K562 (cell line): ENCODE measurements at regions not wholly inside any gene's neighbourhood (a gene's known extent, or its start where the extent isn't known, plus 50 kb on each side); places are given as distances from the start of the nearest gene placed in this dataset.

Experiments
- ARID4B ChIP-seq: sonication (generic); formaldehyde crosslinking; IDR thresholded peaks from 2 replicates; pipeline ENCODE4 v1.8.0; 2022; ENCODE audit warnings: mild to moderate bottlenecking, missing genetic modification reagents
- BRF2 ChIP-seq: IDR thresholded peaks from 3 replicates; pipeline ENCODE4 v1.6.1; 2011; ENCODE audit warnings: borderline replicate concordance, mild to moderate bottlenecking; ENCODE audit not compliant: insufficient read length, insufficient read depth
- EZH2 ChIP-seq: IDR thresholded peaks from 2 replicates; pipeline ENCODE4 v1.6.1; 2012; ENCODE audit warnings: low read depth, mild to moderate bottlenecking, inconsistent platforms, low read length, borderline replicate concordance
- JUND ChIP-seq, 2 experiments: IDR thresholded peaks; 2 replicates in 1 of 2; 3 replicates in 1 of 2; pipeline ENCODE4 v1.6.1; 2011; ENCODE audit warnings: borderline replicate concordance in 2 of 2, low read depth in 2 of 2, low read length in 2 of 2, improper control_type of control experiment in 1 of 2, missing biosample characterization in 1 of 2, missing genetic modification characterization in 1 of 2, missing genetic modification reagents in 1 of 2
- MAFK ChIP-seq: IDR thresholded peaks from 2 replicates; pipeline ENCODE4 v1.6.1; 2011; ENCODE audit warnings: low read length, improper control_type of control experiment
- NR2C2 ChIP-seq, 2 experiments: fragments of 200-800 bp in 1 of 2; sonication (Bioruptor generic) in 1 of 2; sonication (generic) in 1 of 2; formaldehyde crosslinking in 1 of 2; IDR thresholded peaks; 2 replicates each; pipeline versions ENCODE4 v1.6.1 to v1.8.0; 2016 to 2022; ENCODE audit warnings: mild to moderate bottlenecking in 1 of 2, missing compliant biosample characterization in 1 of 2, missing genetic modification characterization in 1 of 2, missing genetic modification reagents in 1 of 2
- POU5F1 ChIP-seq: fragments of 150-350 bp; IDR thresholded peaks from 2 replicates; pipeline ENCODE4 v1.6.1; 2014; ENCODE audit warnings: borderline replicate concordance, low read length, low read depth, mild to moderate bottlenecking; ENCODE audit not compliant: partially characterized antibody
- RAD21 ChIP-seq, 2 experiments: fragments of 250-450 bp in 1 of 2; fragments of 450-650 bp in 1 of 2; sonication (Bioruptor Pico) in 1 of 2; formaldehyde crosslinking in 1 of 2; IDR thresholded peaks in 1 of 2; conservative IDR thresholded peaks in 1 of 2; 2 replicates each; pipeline versions ENCODE4 v1.4.0 to v1.8.0; 2020 to 2022; ENCODE audit warnings: mild to moderate bottlenecking in 2 of 2, moderate library complexity in 1 of 2
- TCF7L2 ChIP-seq: fragments of 150-350 bp; IDR thresholded peaks from 2 replicates; pipeline ENCODE4 v1.6.1; 2016; ENCODE audit warnings: low read depth, mild to moderate bottlenecking, low read length, moderate library complexity
- UBTF ChIP-seq, 2 experiments: IDR thresholded peaks; 2 replicates each; pipeline ENCODE4 v1.6.1; 2012; ENCODE audit warnings: improper control_type of control experiment in 2 of 2, low read depth in 2 of 2, low read length in 2 of 2, borderline replicate concordance in 1 of 2
- ZBTB1 ChIP-seq: sonication (generic); formaldehyde crosslinking; IDR thresholded peaks from 2 replicates; pipeline ENCODE4 v1.8.1; 2023; ENCODE audit warnings: missing genetic modification reagents, low read depth, mild to moderate bottlenecking, borderline replicate concordance
- ZBTB8A ChIP-seq: fragments of 450-650 bp; IDR thresholded peaks from 2 replicates; pipeline ENCODE4 v1.6.1; 2018; ENCODE audit warnings: mild to moderate bottlenecking, moderate library complexity; ENCODE audit not compliant: partially characterized antibody
- ZNF644 ChIP-seq: fragments of 200-800 bp; sonication (Bioruptor generic); IDR thresholded peaks from 2 replicates; pipeline ENCODE4 v1.6.1; 2016; ENCODE audit warnings: low read depth, missing genetic modification characterization, missing compliant biosample characterization
- ZNF76 ChIP-seq: fragments of 250-450 bp; sonication (Bioruptor Pico); IDR thresholded peaks from 2 replicates; pipeline ENCODE4 v1.4.0; 2020; ENCODE audit warnings: mild to moderate bottlenecking, moderate library complexity, borderline replicate concordance

- TF ChIP-seq ZNF644 (no peak), MAFK (no peak), EZH2 (no peak), POU5F1 (no peak), TCF7L2 (no peak), ZBTB1 (no peak), UBTF (IDR thresholded peaks at IDR 0.05; ENCODE audit: borderline replicate concordance in 1 of 2, low read depth in 2 of 2, low read length in 2 of 2) (no peak), ZNF76 (CRISPR knock-in tag) (no peak), BRF2 (no peak), JUND (IDR thresholded peaks at IDR 0.05; ENCODE audit: borderline replicate concordance, low read depth, low read length) (no peak), JUND (tag; IDR thresholded peaks at IDR 0.05; ENCODE audit: borderline replicate concordance, low read depth, low read length) (no peak), NR2C2 (CRISPR knock-in tag; IDR thresholded peaks at IDR 0.05) (no peak), NR2C2 (tag; IDR thresholded peaks at IDR 0.05) (no peak), ZBTB8A (no peak), ARID4B (CRISPR knock-in tag) (no peak), RAD21 (CRISPR knock-in tag; conservative IDR thresholded peaks at IDR 0.05 in 1 of 2, IDR thresholded peaks at IDR 0.05 in 1 of 2) (no peak)
Observed at GRCh38 chr9:25917731-25918362, 239.6 kb upstream of the TUSC1 start.
